CD14-positive monocyte (primary cell): ENCODE measurements at regions not wholly inside any gene's neighbourhood (a gene's known extent, or its start where the extent isn't known, plus 50 kb on each side); places are given as distances from the start of the nearest gene placed in this dataset.

Experiments used
- DNase-seq, 3 donors: peaks; one replicate each; pipeline ENCODE4 v3.0.0-alpha.2; 2011 to 2022
- H2AFZ ChIP-seq: 2 replicates; pipeline ENCODE4 v1.6.0; 2012; ENCODE audit warnings: mild to moderate bottlenecking, low read depth, low read length, inconsistent platforms; ENCODE audit not compliant: insufficient read depth, poor library complexity, severe bottlenecking
- H3K27ac ChIP-seq, 2 donors: 1 replicate in 1 of 2; 2 replicates in 1 of 2; pipeline ENCODE4 v1.5.1; 2012 to 2013; ENCODE audit warnings: low read length in 2 of 2, control low read depth in 1 of 2, inconsistent platforms in 1 of 2, low read depth in 1 of 2, mild to moderate bottlenecking in 1 of 2
- H3K27me3 ChIP-seq, 2 donors: one replicate each; pipeline versions ENCODE4 v1.6.0 to v1.6.1; 2011 to 2013; ENCODE audit warnings: low read length in 2 of 2; ENCODE audit not compliant: control insufficient read depth in 2 of 2, insufficient read depth in 2 of 2
- H3K36me3 ChIP-seq, 2 donors: replicated peaks in 1 of 2; 1 replicate in 1 of 2; 2 replicates in 1 of 2; pipeline versions ENCODE4 v1.5.1 to v1.6.1; 2012 to 2013; ENCODE audit warnings: low read length in 2 of 2, control low read depth in 1 of 2, inconsistent platforms in 1 of 2, mild to moderate bottlenecking in 1 of 2; ENCODE audit not compliant: insufficient read depth in 2 of 2, control insufficient read depth in 1 of 2
- H3K4me1 ChIP-seq, 2 donors: 1 replicate in 1 of 2; 2 replicates in 1 of 2; pipeline versions ENCODE4 v1.5.1 to v1.6.1; 2012 to 2013; ENCODE audit warnings: low read length in 2 of 2, control low read depth in 1 of 2, inconsistent platforms in 1 of 2, mild to moderate bottlenecking in 1 of 2, moderate library complexity in 1 of 2; ENCODE audit not compliant: insufficient read depth in 2 of 2, control insufficient read depth in 1 of 2
- H3K4me2 ChIP-seq: replicated peaks from 2 replicates; pipeline ENCODE3; 2012; ENCODE audit warnings: low read length, moderate library complexity, mild to moderate bottlenecking; ENCODE audit not compliant: poor library complexity, severe bottlenecking; ENCODE audit errors: extremely low read depth
- H3K4me3 ChIP-seq, 3 experiments: fragments of 200-600 bp in 1 of 3; sonication (generic) in 1 of 3; replicated peaks in 1 of 3; 1 replicate in 2 of 3; 2 replicates in 1 of 3; pipeline ENCODE4 v1.5.1; 2011 to 2013; ENCODE audit warnings: low read length in 3 of 3, mild to moderate bottlenecking in 3 of 3, control low read depth in 2 of 3, low read depth in 2 of 3, inconsistent platforms in 1 of 3, moderate library complexity in 1 of 3
- H3K79me2 ChIP-seq: 2 replicates; pipeline ENCODE4 v1.6.0; 2012; ENCODE audit warnings: mild to moderate bottlenecking, control low read depth, inconsistent platforms, low read length, moderate library complexity; ENCODE audit not compliant: insufficient read depth
- H3K9ac ChIP-seq: 2 replicates; pipeline ENCODE4 v1.6.0; 2017; ENCODE audit warnings: low read length, mild to moderate bottlenecking; ENCODE audit not compliant: insufficient read depth, poor library complexity, severe bottlenecking
- H3K9me3 ChIP-seq, 2 donors: replicated peaks in 1 of 2; 1 replicate in 1 of 2; 2 replicates in 1 of 2; pipeline versions ENCODE4 v1.5.1 to v1.6.1; 2012 to 2013; ENCODE audit warnings: low read length in 2 of 2, control low read depth in 1 of 2; ENCODE audit not compliant: control insufficient read depth in 1 of 2, insufficient read depth in 1 of 2
- H4K20me1 ChIP-seq: 2 replicates; pipeline ENCODE4 v1.6.0; 2012; ENCODE audit warnings: mild to moderate bottlenecking, low read length, control low read depth, moderate library complexity; ENCODE audit not compliant: insufficient read depth
- H3K27ac Mint-ChIP-seq, 7 donors: one replicate each; pipeline ENCODE4 v1.8.0; 2020; ENCODE audit warnings: mild to moderate bottlenecking in 7 of 7, mixed read lengths in 7 of 7, moderate library complexity in 6 of 7, inconsistent platforms in 2 of 7
- H3K27me3 Mint-ChIP-seq, 3 donors: one replicate each; pipeline ENCODE4 v1.8.0; 2021 to 2022; ENCODE audit warnings: low read depth in 3 of 3, mild to moderate bottlenecking in 3 of 3, mixed read lengths in 3 of 3, moderate library complexity in 3 of 3, inconsistent platforms in 1 of 3
- H3K36me3 Mint-ChIP-seq, 2 donors: one replicate each; pipeline ENCODE4 v1.8.0; 2020; ENCODE audit warnings: mixed read lengths in 2 of 2, inconsistent platforms in 1 of 2, mild to moderate bottlenecking in 1 of 2
- H3K4me1 Mint-ChIP-seq: one replicate; pipeline ENCODE4 v1.8.0; 2020; ENCODE audit warnings: mild to moderate bottlenecking, mixed read lengths
- H3K4me3 Mint-ChIP-seq, 2 donors: one replicate each; pipeline ENCODE4 v1.8.0; 2020; ENCODE audit warnings: mild to moderate bottlenecking in 2 of 2, mixed read lengths in 2 of 2, moderate library complexity in 1 of 2
- H3K9me3 Mint-ChIP-seq, 7 donors: one replicate each; pipeline ENCODE4 v1.8.0; 2020 to 2022; ENCODE audit warnings: mixed read lengths in 7 of 7, mild to moderate bottlenecking in 6 of 7, moderate library complexity in 6 of 7, inconsistent platforms in 2 of 7
- CTCF ChIP-seq: fragments of 200-600 bp; IDR thresholded peaks from one replicate; pipeline ENCODE4 v1.8.0; 2022; ENCODE audit warnings: antibody characterized with exemption, mild to moderate bottlenecking
- WGBS: methylation state at CpG from one replicate; pipeline ENCODE4 v1.1.5; 2013; ENCODE audit warnings: missing lambda C conversion rate; ENCODE audit not compliant: insufficient coverage; 5-methylcytosine and 5-hydroxymethylcytosine counted together
- intact Hi-C, 2 donors: fragments of 100-400 bp; cut with micrococcal nuclease; formaldehyde crosslinking; loops; one replicate each; pipeline versions ENCODE4 v1.15.0 to v1.15.1; 2023

DNA sequence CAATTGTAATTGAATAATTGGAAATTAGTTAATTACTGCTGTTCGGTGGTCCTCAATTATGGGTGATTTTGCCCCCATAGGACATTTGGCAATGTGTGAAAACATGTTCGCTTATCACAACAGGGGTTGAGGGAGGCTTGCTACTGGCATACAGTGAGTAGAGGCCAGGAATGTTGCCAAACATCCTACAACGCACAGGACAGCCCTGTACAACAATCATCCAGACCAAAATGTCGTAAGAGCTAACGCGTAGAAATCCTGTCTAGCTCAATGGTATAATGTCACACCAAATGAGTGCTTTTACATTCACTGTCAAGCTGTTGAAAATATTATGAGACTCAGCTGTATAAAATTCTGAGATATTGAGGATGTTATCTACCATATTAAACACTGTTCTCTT lies 464.4 kb upstream of the TUSC1 start:
- H3K27me3 ChIP-seq: no peaks in the 10 kb centered on the region
- no peaks in the 10 kb centered on the region for H3K4me1 ChIP-seq
- H3K36me3 ChIP-seq: no peaks in the 10 kb centered on the region
- no peak overlapping the region for H3K4me3 ChIP-seq
- Mint-ChIP-seq H3K9me3 (peaks cover 0 to 3% (median 0%) of the 10 kb centered on the region in 7 donors), H3K27me3 (no peaks in the 10 kb centered on the region), H3K27ac (no peak overlapping the region), H3K4me1 (no peaks in the 10 kb centered on the region), H3K4me3 (no peak overlapping the region), H3K36me3 (no peaks in the 10 kb centered on the region)
- WGBS: 93% methylated on average over 4 of the region's 6 CpGs
- H3K4me2 ChIP-seq: no peak overlapping the region
- no peak for DNase-seq
- no peak overlapping the region for H3K9ac ChIP-seq
- intact Hi-C loops: no loop called here
- H2AFZ ChIP-seq: no peak overlapping the region
- no peak for TF ChIP-seq CTCF
- H4K20me1 ChIP-seq: no peaks in the 10 kb centered on the region
- no peak overlapping the region for H3K27ac ChIP-seq
- peaks cover 3 to 5% of the 10 kb centered on the region in 2 donors for H3K9me3 ChIP-seq
- H3K79me2 ChIP-seq: no peaks in the 10 kb centered on the region

GRCh38 chr9:26142201-26142600 lies 464.0 kb upstream of the TUSC1 start:
- H3K4me3 ChIP-seq: no peak overlapping the region
- H3K9me3 ChIP-seq: peaks cover 3 to 5% of the 10 kb centered on the region in 2 donors
- no peaks in the 10 kb centered on the region for H3K27me3 ChIP-seq
- Mint-ChIP-seq H3K27me3 (no peaks in the 10 kb centered on the region), H3K4me1 (no peaks in the 10 kb centered on the region), H3K4me3 (no peak overlapping the region), H3K36me3 (no peaks in the 10 kb centered on the region), H3K27ac (no peak overlapping the region), H3K9me3 (peaks cover 0 to 3% (median 0%) of the 10 kb centered on the region in 7 donors)
- TF ChIP-seq CTCF: no peak
- no peaks in the 10 kb centered on the region for H3K79me2 ChIP-seq
- H3K27ac ChIP-seq: no peak overlapping the region
- intact Hi-C loops: no loop called here
- WGBS: 84% methylated on average over 4 of the region's 5 CpGs
- no peak overlapping the region for H3K9ac ChIP-seq
- no peak for DNase-seq
- no peaks in the 10 kb centered on the region for H4K20me1 ChIP-seq
- no peaks in the 10 kb centered on the region for H3K4me1 ChIP-seq
- H3K4me2 ChIP-seq: no peak overlapping the region
- no peak overlapping the region for H2AFZ ChIP-seq
- no peaks in the 10 kb centered on the region for H3K36me3 ChIP-seq
